Activated CD8-positive, alpha-beta T cell treated with anti-CD3 and anti-CD28 coated beads for 36 hours (primary cell): ENCODE measurements at regions not wholly inside any gene's neighbourhood (a gene's known extent, or its start where the extent isn't known, plus 50 kb on each side); places are given as distances from the start of the nearest gene placed in this dataset.
"Not testable (repeated sequence)": the region's sequence is repeated elsewhere in the genome, so short reads cannot be mapped to it uniquely, and the experiment has no call there.

Experiments used
- ATAC-seq: fragments of 200-7000 bp; cut with Tn5 transposase; one replicate; pipeline ENCODE4 v1.10.0; 2021; ENCODE audit warnings: mild to moderate bottlenecking, moderate library complexity
- CTCF ChIA-PET: fragments of 350-600 bp; sonication (Branson Sonifier 250); formaldehyde crosslinking; loops from one replicate; lab custom pipeline; 2021; ENCODE audit warnings: antibody characterized with exemption; lab: Charles Lee
- POLR2A ChIA-PET: fragments of 350-600 bp; sonication (Branson Sonifier 250); formaldehyde crosslinking; loops from one replicate; lab custom pipeline; 2021; ENCODE audit warnings: antibody characterized with exemption; lab: Charles Lee
- DNase-seq: peaks from one replicate; pipeline ENCODE4 v3.0.0-alpha.2; 2020
- H3K27ac Mint-ChIP-seq: one replicate; pipeline ENCODE4 v1.8.0; 2021; ENCODE audit warnings: mild to moderate bottlenecking, mixed read lengths
- H3K27me3 Mint-ChIP-seq: one replicate; pipeline ENCODE4 v1.8.0; 2021; ENCODE audit warnings: mixed read lengths
- H3K36me3 Mint-ChIP-seq: one replicate; pipeline ENCODE4 v1.8.0; 2021; ENCODE audit warnings: low read depth, mixed read lengths
- H3K4me1 Mint-ChIP-seq: one replicate; pipeline ENCODE4 v1.8.0; 2021; ENCODE audit warnings: low read depth, mixed read lengths
- H3K4me3 Mint-ChIP-seq: one replicate; pipeline ENCODE4 v1.8.0; 2021; ENCODE audit warnings: mild to moderate bottlenecking, moderate library complexity, mixed read lengths
- H3K9me3 Mint-ChIP-seq: one replicate; pipeline ENCODE4 v1.8.0; 2021; ENCODE audit warnings: mixed read lengths
- intact Hi-C: fragments of 100-400 bp; cut with micrococcal nuclease; formaldehyde crosslinking; loops from one replicate; pipeline ENCODE4 v1.10.0; 2022
- TF ChIP-seq, protein P1 (sequence below): fragments of 200-600 bp; IDR thresholded peaks from one replicate; pipeline ENCODE4 v1.8.0; 2022; ENCODE audit warnings: antibody characterized with exemption, mild to moderate bottlenecking

DNA sequence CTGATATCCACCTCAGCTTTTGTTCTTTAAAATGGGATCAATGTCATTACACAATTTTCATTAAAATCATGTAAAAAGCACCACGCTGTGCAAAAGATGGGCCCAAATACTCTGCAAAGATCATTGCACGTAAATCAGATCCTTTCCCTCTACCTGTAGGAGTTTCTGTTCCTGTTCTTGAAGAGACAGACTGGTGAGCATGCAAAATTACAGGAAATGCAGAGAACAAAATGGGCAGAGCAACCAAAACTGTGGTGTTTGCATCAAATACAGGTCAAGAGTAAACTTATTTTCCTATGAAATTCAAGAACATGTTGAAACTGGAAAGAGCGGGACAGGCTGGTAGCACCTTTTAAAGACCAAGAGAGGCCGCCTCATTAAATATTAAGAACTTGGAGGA is 294.9 kb upstream of the ADGRL2 start:
- ATAC-seq (no peak), DNase-seq (no peak)
- H3K36me3 Mint-ChIP-seq = no peaks in the 10 kb centered on the region
- no peaks in the 10 kb centered on the region for H3K4me1 Mint-ChIP-seq
- no peak overlapping the region for H3K27ac Mint-ChIP-seq
- H3K9me3 Mint-ChIP-seq = no peaks in the 10 kb centered on the region
- POLR2A ChIA-PET = no interaction called here
- H3K27me3 Mint-ChIP-seq = no peaks in the 10 kb centered on the region
- TF ChIP-seq, protein P1, sequence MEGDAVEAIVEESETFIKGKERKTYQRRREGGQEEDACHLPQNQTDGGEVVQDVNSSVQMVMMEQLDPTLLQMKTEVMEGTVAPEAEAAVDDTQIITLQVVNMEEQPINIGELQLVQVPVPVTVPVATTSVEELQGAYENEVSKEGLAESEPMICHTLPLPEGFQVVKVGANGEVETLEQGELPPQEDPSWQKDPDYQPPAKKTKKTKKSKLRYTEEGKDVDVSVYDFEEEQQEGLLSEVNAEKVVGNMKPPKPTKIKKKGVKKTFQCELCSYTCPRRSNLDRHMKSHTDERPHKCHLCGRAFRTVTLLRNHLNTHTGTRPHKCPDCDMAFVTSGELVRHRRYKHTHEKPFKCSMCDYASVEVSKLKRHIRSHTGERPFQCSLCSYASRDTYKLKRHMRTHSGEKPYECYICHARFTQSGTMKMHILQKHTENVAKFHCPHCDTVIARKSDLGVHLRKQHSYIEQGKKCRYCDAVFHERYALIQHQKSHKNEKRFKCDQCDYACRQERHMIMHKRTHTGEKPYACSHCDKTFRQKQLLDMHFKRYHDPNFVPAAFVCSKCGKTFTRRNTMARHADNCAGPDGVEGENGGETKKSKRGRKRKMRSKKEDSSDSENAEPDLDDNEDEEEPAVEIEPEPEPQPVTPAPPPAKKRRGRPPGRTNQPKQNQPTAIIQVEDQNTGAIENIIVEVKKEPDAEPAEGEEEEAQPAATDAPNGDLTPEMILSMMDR = no peak
- intact Hi-C loops = no loop called here
- H3K4me3 Mint-ChIP-seq = no peak overlapping the region
- CTCF ChIA-PET = no interaction called here

DNA sequence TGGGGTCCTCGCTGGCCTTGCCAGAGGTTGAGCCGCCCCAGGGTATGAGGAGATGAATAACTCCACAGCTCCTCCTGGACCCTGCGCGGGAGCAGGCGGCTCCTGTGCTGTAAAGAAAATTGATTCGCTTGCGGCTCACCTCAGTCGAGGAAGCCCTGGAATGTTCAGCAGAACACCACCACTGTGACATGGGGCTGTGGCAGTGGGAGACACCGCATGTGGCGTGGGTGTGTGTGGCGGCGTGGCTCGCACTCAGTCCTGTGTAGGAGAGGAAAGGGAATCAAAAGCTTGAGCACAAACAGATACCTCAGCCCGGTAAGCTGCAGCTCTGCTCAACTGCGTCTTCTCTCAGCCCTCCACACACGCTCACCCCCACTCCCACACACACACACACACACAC is 295.9 kb upstream of the ADGRL2 start:
- H3K4me3 Mint-ChIP-seq, ATAC-seq, POLR2A ChIA-PET, H3K4me1 Mint-ChIP-seq, H3K36me3 Mint-ChIP-seq, H3K9me3 Mint-ChIP-seq, CTCF ChIA-PET, DNase-seq, intact Hi-C loops, H3K27me3 Mint-ChIP-seq, H3K27ac Mint-ChIP-seq: not testable (repeated sequence)

DNA sequence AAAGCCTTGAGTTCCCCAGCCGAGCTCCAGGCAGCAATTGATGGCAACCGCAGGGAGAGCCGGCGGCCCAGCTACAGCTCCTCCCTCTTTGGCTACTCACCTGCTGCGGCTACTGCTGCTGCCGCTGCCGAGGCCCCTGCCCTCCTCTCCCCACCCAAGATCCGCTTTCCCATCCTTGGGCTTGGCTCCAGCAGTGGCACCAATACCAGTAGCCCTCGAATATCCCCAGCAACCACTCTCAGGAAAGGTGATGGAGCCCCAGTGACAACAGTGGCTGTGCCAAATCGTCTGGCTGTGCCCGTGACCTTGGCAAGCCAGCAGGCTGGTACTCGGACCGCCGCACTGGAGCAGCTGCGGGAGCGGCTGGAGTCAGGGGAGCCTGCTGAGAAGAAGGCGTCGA is 298.0 kb upstream of the ADGRL2 start:
- H3K27ac Mint-ChIP-seq, H3K4me1 Mint-ChIP-seq, POLR2A ChIA-PET, H3K9me3 Mint-ChIP-seq, CTCF ChIA-PET, H3K27me3 Mint-ChIP-seq, DNase-seq, H3K36me3 Mint-ChIP-seq, ATAC-seq, intact Hi-C loops, H3K4me3 Mint-ChIP-seq: not testable (repeated sequence)

DNA sequence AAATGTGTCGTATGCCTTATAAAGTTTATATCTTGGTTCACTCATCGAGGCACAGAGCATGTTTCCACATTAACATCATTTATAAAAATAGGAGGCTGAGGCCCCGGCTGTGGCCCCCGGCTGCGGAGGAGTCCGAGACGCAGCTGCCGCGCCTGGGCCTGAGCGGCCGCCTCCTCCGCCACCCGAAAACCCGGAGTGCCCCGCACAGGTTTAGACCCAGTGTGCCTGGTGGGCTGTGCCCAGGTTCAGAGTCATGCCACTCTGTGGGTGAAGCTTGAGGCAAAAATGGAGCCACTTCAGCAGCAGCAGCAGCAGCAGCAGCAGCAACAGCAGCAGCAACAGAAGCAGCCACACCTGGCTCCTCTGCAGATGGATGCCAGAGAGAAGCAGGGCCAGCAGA is 299.2 kb upstream of the ADGRL2 start:
- intact Hi-C loops, H3K4me3 Mint-ChIP-seq: not testable (repeated sequence)

DNA sequence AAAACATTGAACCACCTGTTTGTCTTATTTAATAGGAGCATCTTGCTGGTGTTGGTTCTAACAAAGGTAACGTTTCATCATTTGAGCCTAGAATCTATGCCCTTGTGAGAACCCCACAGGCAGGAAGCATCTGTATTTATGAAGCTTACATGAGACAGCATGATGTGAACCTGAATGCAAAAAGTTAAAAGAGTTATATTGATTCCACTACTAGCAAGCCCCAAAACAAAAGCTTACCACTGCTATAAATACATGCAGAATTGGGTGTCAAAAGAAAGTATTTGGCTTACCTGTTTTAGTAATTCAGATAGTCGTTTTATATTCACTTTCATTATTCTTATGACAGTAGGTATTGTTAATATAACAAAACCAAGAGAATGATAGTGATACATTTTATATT is 301.2 kb upstream of the ADGRL2 start:
- intact Hi-C loops = no loop called here
- DNase-seq (no peak), ATAC-seq (no peak)
- TF ChIP-seq, protein P1 = no peak
- H3K36me3 Mint-ChIP-seq = no peaks in the 10 kb centered on the region
- no peaks in the 10 kb centered on the region for H3K9me3 Mint-ChIP-seq
- H3K27ac Mint-ChIP-seq = no peak overlapping the region
- H3K4me1 Mint-ChIP-seq = no peaks in the 10 kb centered on the region
- H3K4me3 Mint-ChIP-seq = no peak overlapping the region
- CTCF ChIA-PET = no interaction called here
- no peaks in the 10 kb centered on the region for H3K27me3 Mint-ChIP-seq
- POLR2A ChIA-PET = no interaction called here

More for the DNA sequence above, 299.2 kb upstream of the ADGRL2 start:
- POLR2A ChIA-PET, H3K36me3 Mint-ChIP-seq, DNase-seq, CTCF ChIA-PET, ATAC-seq, H3K4me1 Mint-ChIP-seq, H3K27ac Mint-ChIP-seq, H3K27me3 Mint-ChIP-seq, H3K9me3 Mint-ChIP-seq: not testable (repeated sequence)

DNA sequence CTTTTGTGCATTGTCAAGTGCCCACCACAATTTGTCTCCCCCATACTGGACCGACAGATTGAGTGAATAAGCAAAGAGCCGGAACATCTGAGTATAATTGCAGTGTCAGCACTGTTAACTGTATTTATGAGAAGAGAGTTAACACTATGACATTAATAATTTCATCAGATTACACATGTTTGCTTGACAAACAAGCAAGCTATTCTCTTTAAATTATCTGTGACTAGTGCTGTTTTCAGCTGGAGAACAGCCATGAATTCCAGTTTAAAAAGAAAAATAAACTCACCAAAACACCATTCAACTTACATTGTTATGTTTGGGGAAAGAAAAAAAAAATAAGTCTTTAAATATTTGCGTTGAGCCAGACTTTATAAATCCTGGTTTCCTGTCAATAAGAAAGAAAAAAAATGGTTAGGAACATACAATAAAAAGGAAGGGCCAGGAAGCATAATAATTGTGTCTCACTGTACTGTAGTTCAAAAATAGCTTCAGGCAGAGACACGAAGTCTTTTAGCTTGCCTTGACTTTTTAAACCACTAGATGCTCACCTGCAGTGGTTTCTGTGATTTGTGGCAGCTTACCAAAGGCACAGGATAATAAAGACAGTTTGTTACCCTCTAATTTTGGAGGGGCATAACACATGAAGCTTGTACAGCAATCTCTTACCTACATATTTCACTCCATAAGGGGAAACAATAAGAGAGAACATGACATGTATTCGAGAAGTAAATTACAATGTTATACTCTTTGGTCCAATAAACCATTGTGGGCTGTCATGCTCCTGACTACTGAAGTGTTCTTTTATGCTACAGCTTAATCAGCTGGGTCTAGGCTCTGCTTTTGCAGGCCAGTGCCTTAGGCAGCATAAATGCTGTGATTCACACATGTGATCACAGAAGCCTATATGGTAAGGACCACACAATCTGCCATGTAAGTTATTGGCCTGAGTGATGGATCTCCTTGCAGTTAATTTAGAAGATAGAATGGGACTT is 302.0 kb upstream of the ADGRL2 start:
- DNase-seq = no peak
- ChIA-PET POLR2A (no interaction called here), CTCF (no interaction called here)
- H3K27ac Mint-ChIP-seq = no peak overlapping the region
- H3K4me1 Mint-ChIP-seq = no peaks in the 10 kb centered on the region
- H3K4me3 Mint-ChIP-seq = no peak overlapping the region
- no peaks in the 10 kb centered on the region for H3K9me3 Mint-ChIP-seq
- TF ChIP-seq, protein P1 = no peak
- ATAC-seq = no peak
- H3K36me3 Mint-ChIP-seq = no peaks in the 10 kb centered on the region
- no peaks in the 10 kb centered on the region for H3K27me3 Mint-ChIP-seq
- intact Hi-C loops = no loop called here
